Esophagus squamous epithelium (tissue), 5 donors: ENCODE measurements at regions not wholly inside any gene's neighbourhood (a gene's known extent, or its start where the extent isn't known, plus 50 kb on each side); places are given as distances from the start of the nearest gene placed in this dataset.

ENCODE experiments used
- DNase-seq: peaks from one replicate; lab custom pipeline; 2025; lab: John Stamatoyannopoulos, UW
- H3K27ac ChIP-seq, 4 donors: fragments of 200-600 bp; sonication (generic); one replicate each; pipeline ENCODE4 v1.5.1; 2016 to 2019; ENCODE audit warnings: mild to moderate bottlenecking in 1 of 4
- H3K27me3 ChIP-seq, 4 donors: fragments of 200-600 bp; sonication (generic); 1 replicate in 3 of 4; 2 replicates in 1 of 4; pipeline versions ENCODE4 v1.5.1 to v1.6.0; 2017 to 2021; ENCODE audit warnings: antibody characterized with exemption in 1 of 4
- H3K36me3 ChIP-seq, 3 donors: fragments of 200-600 bp; sonication (generic); one replicate each; pipeline ENCODE4 v1.5.1; 2016 to 2019
- H3K4me1 ChIP-seq, 3 donors: fragments of 200-600 bp; sonication (generic); one replicate each; pipeline ENCODE4 v1.5.1; 2017 to 2019
- H3K4me3 ChIP-seq, 4 donors: fragments of 200-600 bp; sonication (generic); 1 replicate in 3 of 4; 2 replicates in 1 of 4; pipeline ENCODE4 v1.5.1; 2016 to 2019; ENCODE audit warnings: mild to moderate bottlenecking in 2 of 4, moderate library complexity in 1 of 4
- H3K9me3 ChIP-seq, 3 donors: fragments of 200-600 bp; sonication (generic); one replicate each; pipeline ENCODE4 v1.5.1; 2016 to 2019
- POLR2A ChIP-seq, 4 donors: fragments of 450-650 bp; IDR thresholded peaks; one replicate each; pipeline ENCODE4 v1.6.1; 2017; ENCODE audit warnings: antibody characterized with exemption in 4 of 4, mild to moderate bottlenecking in 4 of 4, moderate library complexity in 3 of 4
- WGBS, 2 donors: methylation state at CpG; one replicate each; pipeline ENCODE4 v1.1.5; 2018; 5-methylcytosine and 5-hydroxymethylcytosine counted together
- intact Hi-C: fragments of 100-400 bp; cut with DNase I; formaldehyde crosslinking; loops from one replicate; pipeline ENCODE4 v1.15.0; 2022
- TF ChIP-seq, protein P1 (sequence below), 6 experiments: fragments of 450-650 bp in 4 of 6; fragments of 200-600 bp in 2 of 6; sonication (generic) in 2 of 6; IDR thresholded peaks; one replicate each; pipeline ENCODE4 v1.5.1; 2016 to 2019; ENCODE audit warnings: antibody characterized with exemption in 6 of 6, mild to moderate bottlenecking in 4 of 6, moderate library complexity in 4 of 6
- donor health status: DM: yes; HTN: yes; CAD: no.

- intact Hi-C loops, result no loop called here
- DNase-seq, result no peak
- Histone ChIP-seq H3K27ac (no peak overlapping the region), H3K9me3 (no peaks in the 10 kb centered on the region), H3K4me1 (no peaks in the 10 kb centered on the region), H3K4me3 (no peak overlapping the region), H3K27me3 (peaks cover 0 to 47% (median 2%) of the 10 kb centered on the region in 4 donors), H3K36me3 (no peaks in the 10 kb centered on the region)
- WGBS, 2 donors, result 77 to 90% methylated on average over 7 of the region's 7 CpGs
- TF ChIP-seq POLR2A (IDR thresholded peaks at IDR 0.05), result no peak
- TF ChIP-seq, protein P1, sequence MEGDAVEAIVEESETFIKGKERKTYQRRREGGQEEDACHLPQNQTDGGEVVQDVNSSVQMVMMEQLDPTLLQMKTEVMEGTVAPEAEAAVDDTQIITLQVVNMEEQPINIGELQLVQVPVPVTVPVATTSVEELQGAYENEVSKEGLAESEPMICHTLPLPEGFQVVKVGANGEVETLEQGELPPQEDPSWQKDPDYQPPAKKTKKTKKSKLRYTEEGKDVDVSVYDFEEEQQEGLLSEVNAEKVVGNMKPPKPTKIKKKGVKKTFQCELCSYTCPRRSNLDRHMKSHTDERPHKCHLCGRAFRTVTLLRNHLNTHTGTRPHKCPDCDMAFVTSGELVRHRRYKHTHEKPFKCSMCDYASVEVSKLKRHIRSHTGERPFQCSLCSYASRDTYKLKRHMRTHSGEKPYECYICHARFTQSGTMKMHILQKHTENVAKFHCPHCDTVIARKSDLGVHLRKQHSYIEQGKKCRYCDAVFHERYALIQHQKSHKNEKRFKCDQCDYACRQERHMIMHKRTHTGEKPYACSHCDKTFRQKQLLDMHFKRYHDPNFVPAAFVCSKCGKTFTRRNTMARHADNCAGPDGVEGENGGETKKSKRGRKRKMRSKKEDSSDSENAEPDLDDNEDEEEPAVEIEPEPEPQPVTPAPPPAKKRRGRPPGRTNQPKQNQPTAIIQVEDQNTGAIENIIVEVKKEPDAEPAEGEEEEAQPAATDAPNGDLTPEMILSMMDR (IDR thresholded peaks at IDR 0.05), result no peak
These were observed 89.9 kb downstream of the BARX1 start for GRCh38 chr9:93865245-93865644.

DNA sequence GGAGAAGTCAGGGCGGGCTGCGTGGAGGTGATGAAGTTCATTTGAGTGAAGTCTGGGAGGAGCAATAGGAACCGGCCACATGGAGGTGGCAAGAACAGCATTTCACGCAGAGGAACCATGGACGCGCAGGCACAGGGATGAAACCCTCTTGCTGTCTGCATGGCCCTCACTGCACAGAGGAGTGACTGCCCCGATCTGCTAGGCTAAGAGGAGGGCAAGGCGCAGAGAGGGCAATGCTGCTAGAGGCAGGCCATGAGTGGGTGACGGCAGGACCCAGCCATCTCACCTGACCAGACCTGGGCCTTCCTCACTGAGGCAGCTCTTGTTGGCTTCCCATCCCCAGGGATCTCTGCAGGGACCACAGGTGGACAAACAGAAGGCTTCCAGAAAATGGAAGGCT lies 90.3 kb downstream of the BARX1 start:
- TF ChIP-seq POLR2A (IDR thresholded peaks at IDR 0.05), result no peak
- TF ChIP-seq, protein P1 (IDR thresholded peaks at IDR 0.05), result no peak
- no peaks in the 10 kb centered on the region for H3K9me3 ChIP-seq
- H3K4me1 ChIP-seq, result no peaks in the 10 kb centered on the region
- H3K27me3 ChIP-seq, result peaks cover 0 to 48% (median 2%) of the 10 kb centered on the region in 4 donors
- no peak for DNase-seq
- no peak overlapping the region for H3K4me3 ChIP-seq
- H3K36me3 ChIP-seq, result no peaks in the 10 kb centered on the region
- H3K27ac ChIP-seq, result no peak overlapping the region
- WGBS, 2 donors, result 80 to 89% methylated on average over 1 to 9 of the region's 9 CpGs
- intact Hi-C loops, result no loop called here

DNA sequence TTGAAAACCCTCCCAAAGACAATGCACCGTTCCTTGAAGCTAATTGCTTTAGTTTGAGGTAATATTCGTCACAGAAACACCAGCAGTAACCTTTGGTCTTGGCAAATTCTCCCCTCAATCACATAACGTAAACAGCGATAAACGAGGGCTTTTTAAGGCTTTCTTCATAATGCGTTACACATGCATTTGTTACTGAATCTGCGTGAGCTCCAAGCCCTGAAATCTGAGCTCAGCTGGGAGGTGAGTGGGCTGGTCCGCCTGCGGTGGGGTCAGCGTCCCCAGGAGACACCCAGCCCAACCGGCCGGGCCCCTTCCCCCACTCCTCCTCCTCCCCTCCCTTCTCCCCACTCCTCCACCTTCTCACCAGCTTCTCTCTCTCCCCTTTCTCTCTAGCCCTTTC lies 91.1 kb downstream of the BARX1 start:
- Histone ChIP-seq H3K4me3 (no peak overlapping the region), H3K27me3 (peaks cover 0 to 56% (median 2%) of the 10 kb centered on the region in 4 donors), H3K27ac (no peak overlapping the region), H3K36me3 (no peaks in the 10 kb centered on the region), H3K9me3 (no peaks in the 10 kb centered on the region), H3K4me1 (no peaks in the 10 kb centered on the region)
- intact Hi-C loops, result no loop called here
- TF ChIP-seq POLR2A (IDR thresholded peaks at IDR 0.05), result no peak
- TF ChIP-seq, protein P1 (IDR thresholded peaks at IDR 0.05), result no peak
- 34 to 44% methylated on average over 12 of the region's 12 CpGs for WGBS, 2 donors
- no peak for DNase-seq

GRCh38 chr9:93862877-93863545 lies 92.1 kb downstream of the BARX1 start:
- intact Hi-C loops, result no loop called here
- H3K27me3 ChIP-seq, result peaks cover 0 to 66% (median 2%) of the 10 kb centered on the region in 4 donors
- H3K36me3 ChIP-seq, result no peaks in the 10 kb centered on the region
- no peaks in the 10 kb centered on the region for H3K9me3 ChIP-seq
- no peak overlapping the region for H3K4me3 ChIP-seq
- DNase-seq, result no peak
- no peaks in the 10 kb centered on the region for H3K4me1 ChIP-seq
- 73 to 78% methylated on average over 6 to 7 of the region's 7 CpGs for WGBS, 2 donors
- no peak for TF ChIP-seq POLR2A (IDR thresholded peaks at IDR 0.05)
- TF ChIP-seq, protein P1 (IDR thresholded peaks at IDR 0.05), result no peak
- no peak overlapping the region for H3K27ac ChIP-seq

DNA sequence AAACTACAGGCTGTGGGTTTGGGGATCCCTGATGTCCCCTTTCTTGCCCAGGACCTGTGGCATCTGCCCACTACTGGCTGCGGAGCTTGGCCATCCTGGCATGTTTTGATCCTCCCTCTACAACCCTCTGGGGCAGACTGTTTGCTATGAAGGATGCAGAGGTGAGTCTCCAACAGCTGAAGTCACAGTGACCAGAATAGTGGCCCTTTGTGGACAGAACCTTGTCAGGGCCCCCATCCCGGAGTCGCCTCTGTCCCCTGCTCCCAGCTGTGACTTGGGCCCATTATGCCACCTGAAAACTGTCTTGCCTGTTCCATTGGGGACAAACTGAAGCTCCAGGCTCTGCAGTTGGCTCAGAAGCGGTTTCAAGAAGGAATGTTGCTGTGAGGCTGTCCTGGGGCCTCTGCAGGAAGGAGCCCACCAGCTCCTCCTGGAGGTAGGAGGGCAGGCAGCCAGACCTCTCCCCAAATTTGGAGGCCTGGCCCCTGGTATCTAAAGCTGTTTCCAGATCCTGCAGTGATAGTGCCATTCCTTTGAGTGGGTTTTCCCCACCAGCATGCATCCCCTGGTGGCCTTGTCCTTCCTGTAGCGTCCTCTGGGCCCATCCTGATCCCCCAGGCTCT lies 93.3 kb downstream of the BARX1 start:
- 80 to 100% methylated on average over 1 to 4 of the region's 5 CpGs for WGBS, 2 donors
- Histone ChIP-seq H3K27me3 (peaks cover 0 to 77% (median 2%) of the 10 kb centered on the region in 4 donors), H3K27ac (no peak overlapping the region), H3K4me1 (no peaks in the 10 kb centered on the region), H3K9me3 (no peaks in the 10 kb centered on the region), H3K4me3 (no peak overlapping the region), H3K36me3 (no peaks in the 10 kb centered on the region)
- no peak for DNase-seq
- no peak for TF ChIP-seq POLR2A (IDR thresholded peaks at IDR 0.05)
- TF ChIP-seq, protein P1 (IDR thresholded peaks at IDR 0.05), result no peak
- intact Hi-C loops, result no loop called here
